SU-DHL-6 (cell line): ENCODE measurements at regions not wholly inside any gene's neighbourhood (a gene's known extent, or its start where the extent isn't known, plus 50 kb on each side); places are given as distances from the start of the nearest gene placed in this dataset.

ENCODE experiments used
- H2AFZ ChIP-seq: fragments of 200-600 bp; sonication (generic); 2 replicates; pipeline ENCODE4 v1.6.1; 2014; ENCODE audit warnings: low read depth, mild to moderate bottlenecking, moderate library complexity, mixed read lengths, antibody characterized with exemption, low read length; ENCODE audit not compliant: severe bottlenecking
- H3F3A ChIP-seq: fragments of 200-600 bp; shearing (Covaris generic); 2 replicates; pipeline ENCODE4 v1.6.0; 2016; ENCODE audit warnings: antibody characterized with exemption, mild to moderate bottlenecking; ENCODE audit not compliant: insufficient read depth
- H3K27ac ChIP-seq: fragments of 200-600 bp; sonication (generic); 2 replicates; pipeline ENCODE4 v1.5.1; 2016; ENCODE audit warnings: low read depth, mild to moderate bottlenecking, low read length, moderate library complexity, mixed read lengths
- H3K27me3 ChIP-seq: fragments of 200-600 bp; sonication (generic), shearing (Covaris generic); 2 replicates; pipeline ENCODE4 v1.6.0; 2014; ENCODE audit warnings: mild to moderate bottlenecking, low read length
- H3K36me3 ChIP-seq: fragments of 200-600 bp; sonication (generic); 2 replicates; pipeline ENCODE4 v1.6.1; 2014; ENCODE audit warnings: mild to moderate bottlenecking, low read length, mixed read lengths
- H3K4me2 ChIP-seq: fragments of 300-600, 200-600 bp; shearing (Covaris generic), sonication (generic); 2 replicates; pipeline ENCODE4 v1.6.0; 2014; ENCODE audit warnings: low read length, low read depth, mild to moderate bottlenecking; ENCODE audit not compliant: poor library complexity, severe bottlenecking
- H3K4me3 ChIP-seq: fragments of 200-600 bp; sonication (generic); 2 replicates; pipeline ENCODE4 v1.5.1; 2014; ENCODE audit warnings: antibody characterized with exemption, low read length, mild to moderate bottlenecking, mixed read lengths; ENCODE audit not compliant: insufficient read depth, poor library complexity, severe bottlenecking
- H3K79me2 ChIP-seq: fragments of 200-600 bp; sonication (generic); 2 replicates; pipeline ENCODE4 v1.6.1; 2014; ENCODE audit warnings: mild to moderate bottlenecking, low read length, moderate library complexity; ENCODE audit not compliant: insufficient read depth
- H3K9ac ChIP-seq: fragments of 200-600 bp; sonication (generic); 2 replicates; pipeline ENCODE4 v1.7.0; 2014; ENCODE audit warnings: mild to moderate bottlenecking, low read length
- H3K9me2 ChIP-seq: fragments of 200-600 bp; sonication (generic); replicated peaks from 2 replicates; pipeline ENCODE4 v1.6.1; 2014; ENCODE audit warnings: low read length; ENCODE audit not compliant: insufficient read depth
- H3K9me3 ChIP-seq: fragments of 200-600 bp; sonication (generic); 2 replicates; pipeline ENCODE4 v1.6.1; 2014; ENCODE audit warnings: low read length, mixed read lengths; ENCODE audit not compliant: insufficient read depth
- H4K20me1 ChIP-seq: fragments of 200-600 bp; sonication (generic); 2 replicates; pipeline ENCODE4 v1.6.1; 2014; ENCODE audit warnings: low read depth, mild to moderate bottlenecking, antibody characterized with exemption, low read length, moderate library complexity, mixed read lengths
- CTCF ChIP-seq: fragments of 200-600 bp; sonication (generic); IDR thresholded peaks from one replicate; pipeline ENCODE4 v1.5.1; 2017; ENCODE audit warnings: antibody characterized with exemption, mild to moderate bottlenecking, low read length, moderate library complexity; ENCODE audit not compliant: insufficient read depth, poor library complexity, severe bottlenecking
- EZH2phosphoT487 ChIP-seq: fragments of 200-600 bp; sonication (generic), shearing (Covaris generic); conservative IDR thresholded peaks from 2 replicates; pipeline ENCODE4 v1.6.1; 2018; ENCODE audit warnings: mild to moderate bottlenecking, antibody characterized with exemption, low read length, moderate library complexity, mixed read lengths

- Histone ChIP-seq H3K4me2 (no peak overlapping the region), H3K4me3 (no peak overlapping the region), H3K79me2 (no peaks in the 10 kb centered on the region), H3K9me2 (no peaks in the 10 kb centered on the region), H3K9ac (no peak overlapping the region), H3K27ac (no peak overlapping the region), H3K27me3 (no peaks in the 10 kb centered on the region), H3F3A (no peaks in the 10 kb centered on the region), H4K20me1 (no peaks in the 10 kb centered on the region), H3K9me3 (no peaks in the 10 kb centered on the region), H3K36me3 (no peaks in the 10 kb centered on the region), H2AFZ (no peak overlapping the region)
- no peak for TF ChIP-seq CTCF
- no peak for TF ChIP-seq EZH2phosphoT487
Observed at GRCh38 chr3:180743813-180744590, 64.7 kb upstream of the CCDC39 start.

GRCh38 chr3:180747805-180748361 lies 68.6 kb upstream of the CCDC39 start:
- Histone ChIP-seq H3F3A (no peaks in the 10 kb centered on the region), H3K36me3 (no peaks in the 10 kb centered on the region), H3K79me2 (no peaks in the 10 kb centered on the region), H3K27ac (no peak overlapping the region), H3K9me2 (no peaks in the 10 kb centered on the region), H2AFZ (no peak overlapping the region), H4K20me1 (no peaks in the 10 kb centered on the region), H3K9me3 (no peaks in the 10 kb centered on the region), H3K4me3 (no peak overlapping the region), H3K9ac (no peak overlapping the region), H3K27me3 (no peaks in the 10 kb centered on the region), H3K4me2 (no peak overlapping the region)
- TF ChIP-seq EZH2phosphoT487 = no peak
- TF ChIP-seq CTCF = no peak

GRCh38 chr3:180749322-180749721 lies 70.0 kb upstream of the CCDC39 start:
- Histone ChIP-seq H2AFZ (no peak overlapping the region), H3F3A (no peaks in the 10 kb centered on the region), H3K9me3 (no peaks in the 10 kb centered on the region), H3K9ac (no peak overlapping the region), H3K27me3 (no peaks in the 10 kb centered on the region), H3K9me2 (no peaks in the 10 kb centered on the region), H3K27ac (no peak overlapping the region), H3K79me2 (no peaks in the 10 kb centered on the region), H3K36me3 (no peaks in the 10 kb centered on the region), H3K4me3 (no peak overlapping the region), H3K4me2 (no peak overlapping the region), H4K20me1 (no peaks in the 10 kb centered on the region)
- no peak for TF ChIP-seq CTCF
- TF ChIP-seq EZH2phosphoT487 = no peak
